ENCODE measurements at regions not wholly inside any gene's neighbourhood (a gene's known extent, or its start where the extent isn't known, plus 50 kb on each side); places are given as distances from the start of the nearest gene placed in this dataset.

GRCh38 chr6:149132336-149132735, 185.2 kb upstream of the TAB2 start:
- TF ChIP-seq EZH2 (IDR thresholded peaks at IDR 0.05; ENCODE audit: insufficient read depth, low read length) (no peak), CTCF (IDR thresholded peaks at IDR 0.05; ENCODE audit: insufficient read depth, low read depth, low read length) (no peak)

Data from astrocyte (in vitro differentiated cells and primary cell).